Coronary artery (tissue), 2 donors: ENCODE measurements at regions not wholly inside any gene's neighbourhood (a gene's known extent, or its start where the extent isn't known, plus 50 kb on each side); places are given as distances from the start of the nearest gene placed in this dataset.

Experiments used
- DNase-seq: peaks from one replicate; pipeline ENCODE4 v3.0.0-alpha.2; 2017; ENCODE audit warnings: low spot score
- H3K27ac ChIP-seq, 2 donors: fragments of 200-600 bp; sonication (generic); one replicate each; pipeline ENCODE4 v1.5.1; 2016 to 2019
- H3K4me3 ChIP-seq: fragments of 200-600 bp; sonication (generic); 2 replicates; pipeline ENCODE4 v1.5.1; 2016; ENCODE audit warnings: mild to moderate bottlenecking, moderate library complexity
- TF ChIP-seq, protein P1 (sequence below): fragments of 200-600 bp; sonication (generic); IDR thresholded peaks from one replicate; pipeline ENCODE4 v1.5.1; 2019; ENCODE audit warnings: antibody characterized with exemption

DNA sequence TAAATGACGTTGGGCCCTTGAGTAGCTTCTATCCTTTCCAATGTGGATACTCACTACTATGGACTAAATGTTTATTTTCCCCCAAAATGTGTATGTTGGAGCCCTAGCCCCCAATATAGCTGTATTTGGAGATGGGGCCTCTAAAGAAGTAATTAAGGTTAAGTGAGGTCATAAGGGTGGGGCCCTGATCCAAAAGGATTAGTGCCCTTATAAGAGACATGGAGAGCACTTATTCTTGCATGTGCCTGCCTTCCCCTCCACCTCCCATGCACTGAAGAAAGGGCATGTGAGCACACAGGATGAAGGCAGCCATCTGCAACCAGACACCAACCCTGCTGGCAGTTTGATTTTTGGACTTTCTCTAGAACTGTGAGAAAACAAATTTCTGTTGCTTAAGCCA is 115.7 kb upstream of the MED13 start:
- no peak overlapping the region for H3K27ac ChIP-seq
- DNase-seq: no peak
- no peak overlapping the region for H3K4me3 ChIP-seq
- TF ChIP-seq, protein P1, sequence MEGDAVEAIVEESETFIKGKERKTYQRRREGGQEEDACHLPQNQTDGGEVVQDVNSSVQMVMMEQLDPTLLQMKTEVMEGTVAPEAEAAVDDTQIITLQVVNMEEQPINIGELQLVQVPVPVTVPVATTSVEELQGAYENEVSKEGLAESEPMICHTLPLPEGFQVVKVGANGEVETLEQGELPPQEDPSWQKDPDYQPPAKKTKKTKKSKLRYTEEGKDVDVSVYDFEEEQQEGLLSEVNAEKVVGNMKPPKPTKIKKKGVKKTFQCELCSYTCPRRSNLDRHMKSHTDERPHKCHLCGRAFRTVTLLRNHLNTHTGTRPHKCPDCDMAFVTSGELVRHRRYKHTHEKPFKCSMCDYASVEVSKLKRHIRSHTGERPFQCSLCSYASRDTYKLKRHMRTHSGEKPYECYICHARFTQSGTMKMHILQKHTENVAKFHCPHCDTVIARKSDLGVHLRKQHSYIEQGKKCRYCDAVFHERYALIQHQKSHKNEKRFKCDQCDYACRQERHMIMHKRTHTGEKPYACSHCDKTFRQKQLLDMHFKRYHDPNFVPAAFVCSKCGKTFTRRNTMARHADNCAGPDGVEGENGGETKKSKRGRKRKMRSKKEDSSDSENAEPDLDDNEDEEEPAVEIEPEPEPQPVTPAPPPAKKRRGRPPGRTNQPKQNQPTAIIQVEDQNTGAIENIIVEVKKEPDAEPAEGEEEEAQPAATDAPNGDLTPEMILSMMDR: no peak

DNA sequence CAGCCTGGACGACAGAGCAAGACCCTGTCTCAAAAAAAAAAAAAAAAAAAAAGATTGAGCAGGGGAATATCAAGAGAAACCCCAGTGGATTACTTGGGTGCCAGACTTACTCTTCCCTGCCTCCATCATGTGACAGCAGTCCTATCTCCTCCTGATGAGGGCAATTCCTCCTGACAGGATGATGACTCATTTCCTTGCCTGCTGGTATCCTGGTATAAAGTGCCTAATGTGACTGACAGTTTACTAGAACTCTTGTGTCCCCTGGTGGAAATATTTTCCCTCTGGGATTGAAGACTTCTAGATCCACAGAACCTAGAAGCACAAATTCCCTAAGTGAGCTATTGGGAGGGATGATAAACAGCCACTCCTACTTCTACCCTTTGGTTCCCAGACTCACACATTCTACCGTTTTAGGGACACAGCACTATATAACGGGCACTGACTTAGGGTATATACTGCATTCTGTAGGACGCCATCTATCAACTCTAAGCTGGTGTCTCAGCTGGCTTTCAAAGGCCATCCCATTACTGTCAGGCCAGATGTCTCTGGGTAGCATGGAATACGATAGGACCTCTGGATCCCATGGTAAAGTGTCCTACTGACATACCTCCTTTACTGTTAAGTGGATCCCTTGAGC is 114.6 kb upstream of the MED13 start:
- no peak overlapping the region for H3K4me3 ChIP-seq
- TF ChIP-seq, protein P1: no peak
- H3K27ac ChIP-seq: no peak overlapping the region
- no peak for DNase-seq

DNA sequence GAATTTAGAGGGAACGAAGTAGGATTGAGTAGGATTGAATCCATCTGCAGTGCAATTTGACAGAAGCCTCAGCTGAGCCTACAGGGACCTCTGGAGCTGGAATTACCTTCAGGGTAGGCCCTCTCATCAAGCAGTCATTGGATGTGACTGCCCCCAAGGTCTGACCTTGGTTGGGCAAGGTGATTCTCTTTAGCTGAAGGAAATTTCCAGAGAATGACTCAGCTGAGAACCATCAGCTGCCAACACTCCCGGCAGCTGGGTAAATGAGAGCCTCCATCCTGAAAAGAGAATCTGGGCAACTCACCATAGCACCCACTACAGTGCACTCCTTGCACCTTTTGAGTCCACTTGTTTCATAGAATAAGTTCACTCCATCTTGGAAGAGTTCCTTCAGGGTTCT is 113.5 kb upstream of the MED13 start:
- H3K4me3 ChIP-seq: no peak overlapping the region
- TF ChIP-seq, protein P1: no peak
- no peak for DNase-seq

DNA sequence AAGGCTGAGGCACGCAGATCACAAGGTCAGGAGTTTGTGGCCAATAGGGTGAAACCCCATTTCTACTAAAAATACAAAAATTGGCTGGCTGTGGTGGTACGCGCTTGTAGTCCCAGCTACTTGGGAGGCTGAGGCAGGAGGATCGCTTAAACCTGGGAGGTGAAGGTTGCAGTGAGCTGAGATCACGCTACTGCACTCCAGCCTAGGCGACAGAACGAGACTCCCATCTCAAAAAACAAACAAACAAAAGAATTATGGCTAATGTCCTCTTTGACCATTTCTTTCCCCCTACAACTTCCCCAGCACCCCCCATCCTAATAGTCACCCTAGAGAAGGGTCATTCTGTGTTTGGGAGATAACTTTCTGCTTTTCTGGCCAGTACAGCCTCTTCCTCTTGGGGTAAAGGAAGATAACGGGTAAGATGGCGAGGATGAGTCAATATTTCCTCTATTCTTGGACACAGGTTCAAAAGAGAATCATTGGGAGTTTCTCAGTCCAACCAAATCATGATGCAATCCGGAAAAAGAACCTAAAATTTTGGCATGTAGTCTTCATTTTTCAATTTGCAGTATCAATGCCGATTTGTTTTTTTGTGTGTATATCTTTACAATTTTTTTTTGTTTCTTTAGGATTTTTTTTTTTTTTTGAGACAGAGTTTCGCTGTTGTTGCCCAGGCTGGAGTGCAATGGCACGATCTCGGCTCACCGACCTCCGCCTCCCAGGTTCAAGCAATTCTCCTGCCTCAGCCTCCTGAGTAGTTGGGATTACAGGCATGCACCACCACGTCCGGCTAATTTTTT is 107.6 kb upstream of the MED13 start:
- TF ChIP-seq, protein P1: no peak
- H3K4me3 ChIP-seq: no peak overlapping the region
- no peak overlapping the region for H3K27ac ChIP-seq
- DNase-seq: no peak

More for the DNA sequence above, 113.5 kb upstream of the MED13 start:
- no peak overlapping the region for H3K27ac ChIP-seq

DNA sequence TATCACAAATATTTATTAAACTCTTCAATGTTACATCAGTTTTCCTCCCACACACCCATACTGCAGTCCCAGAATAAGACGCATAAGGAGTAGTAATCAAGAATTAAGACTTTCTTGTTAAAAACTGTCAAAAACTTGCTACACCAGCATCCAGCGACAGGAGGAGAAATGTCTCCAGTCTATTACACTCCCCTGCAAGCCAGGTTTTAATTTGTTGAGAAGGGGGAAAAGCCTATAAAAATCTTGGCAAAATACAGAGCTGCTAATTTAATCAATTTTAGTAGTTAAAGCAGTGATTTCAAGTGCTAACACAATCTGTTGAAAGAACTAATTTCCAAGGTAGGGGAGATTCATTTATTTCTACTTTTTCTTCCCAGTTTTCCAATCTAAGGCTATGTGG is 102.0 kb upstream of the MED13 start:
- no peak for DNase-seq
- Histone ChIP-seq H3K4me3 (no peak overlapping the region), H3K27ac (no peak overlapping the region)
- TF ChIP-seq, protein P1: no peak

DNA sequence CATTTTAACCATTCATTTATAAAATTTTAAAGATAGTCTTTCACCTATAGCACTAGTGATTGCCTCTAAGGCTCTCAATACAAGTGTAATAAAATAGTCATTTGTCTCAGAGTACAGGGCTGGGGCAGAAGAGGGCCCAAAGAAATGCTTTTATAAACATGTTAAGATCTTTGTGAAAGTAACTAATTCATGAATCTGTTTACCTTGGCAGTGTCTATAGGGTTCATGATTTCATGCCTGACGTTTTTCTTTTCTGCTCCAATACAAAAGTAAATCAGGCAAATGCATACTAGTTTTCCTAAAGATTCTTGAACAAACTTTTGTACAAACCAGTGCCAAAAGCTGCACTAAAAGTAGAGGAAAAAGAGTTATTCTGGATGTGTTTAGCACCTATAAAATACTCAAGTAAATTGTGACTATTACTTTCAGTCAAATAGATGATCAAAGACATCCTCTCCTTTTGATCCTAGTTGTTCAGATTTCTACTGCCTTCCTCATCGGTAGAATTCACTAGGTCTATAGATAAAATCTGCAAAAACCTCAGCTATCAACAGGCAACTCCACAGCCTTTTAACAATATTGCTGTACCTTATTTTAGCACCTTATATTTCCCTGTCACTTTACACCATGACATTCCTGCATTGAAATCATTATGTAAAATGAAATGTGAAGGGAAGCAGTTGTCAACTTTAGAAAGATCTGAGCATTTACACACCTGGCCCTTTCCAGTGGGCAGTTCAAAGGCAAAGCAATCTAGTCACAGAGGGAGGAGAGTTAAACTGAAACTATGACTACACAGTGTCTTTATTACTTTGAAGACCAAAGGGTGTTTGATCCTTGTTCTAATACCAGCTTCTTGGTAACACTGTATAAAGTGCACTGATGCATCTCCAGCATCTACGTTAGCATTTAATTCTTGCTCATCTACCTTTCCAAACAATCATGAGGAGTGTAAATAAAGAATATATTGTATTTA is 100.0 kb upstream of the MED13 start:
- DNase-seq: no peak
- Histone ChIP-seq H3K4me3 (no peak overlapping the region), H3K27ac (no peak overlapping the region)
- TF ChIP-seq, protein P1: no peak
